LNCAP (cell line): ENCODE measurements at regions not wholly inside any gene's neighbourhood (a gene's known extent, or its start where the extent isn't known, plus 50 kb on each side); places are given as distances from the start of the nearest gene placed in this dataset.

ENCODE experiments used
- TF ChIP-seq, protein P1 (sequence below): fragments of 450-650 bp; IDR thresholded peaks from 2 replicates; pipeline ENCODE4 v1.5.1; 2017; ENCODE audit warnings: mild to moderate bottlenecking

DNA sequence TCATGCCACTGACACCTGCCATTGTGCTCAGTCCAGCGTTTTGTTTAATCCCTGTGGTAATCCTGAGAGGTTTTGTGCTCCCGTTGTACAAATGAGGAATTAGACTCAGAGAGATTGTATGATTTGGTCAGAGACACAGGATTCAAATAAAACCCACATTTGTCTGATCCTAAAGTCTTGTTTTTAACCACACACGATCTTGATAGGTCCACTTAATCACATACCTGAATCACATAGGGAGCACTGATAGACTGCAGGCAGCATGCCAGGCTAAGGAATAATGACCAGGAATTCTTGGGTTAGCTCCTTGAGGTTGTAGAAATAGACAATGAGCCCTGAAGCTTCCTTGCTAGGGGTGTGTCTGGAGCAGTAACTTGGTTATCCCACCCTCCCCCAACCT, 202.6 kb upstream of the RGS6 start:
- TF ChIP-seq, protein P1, sequence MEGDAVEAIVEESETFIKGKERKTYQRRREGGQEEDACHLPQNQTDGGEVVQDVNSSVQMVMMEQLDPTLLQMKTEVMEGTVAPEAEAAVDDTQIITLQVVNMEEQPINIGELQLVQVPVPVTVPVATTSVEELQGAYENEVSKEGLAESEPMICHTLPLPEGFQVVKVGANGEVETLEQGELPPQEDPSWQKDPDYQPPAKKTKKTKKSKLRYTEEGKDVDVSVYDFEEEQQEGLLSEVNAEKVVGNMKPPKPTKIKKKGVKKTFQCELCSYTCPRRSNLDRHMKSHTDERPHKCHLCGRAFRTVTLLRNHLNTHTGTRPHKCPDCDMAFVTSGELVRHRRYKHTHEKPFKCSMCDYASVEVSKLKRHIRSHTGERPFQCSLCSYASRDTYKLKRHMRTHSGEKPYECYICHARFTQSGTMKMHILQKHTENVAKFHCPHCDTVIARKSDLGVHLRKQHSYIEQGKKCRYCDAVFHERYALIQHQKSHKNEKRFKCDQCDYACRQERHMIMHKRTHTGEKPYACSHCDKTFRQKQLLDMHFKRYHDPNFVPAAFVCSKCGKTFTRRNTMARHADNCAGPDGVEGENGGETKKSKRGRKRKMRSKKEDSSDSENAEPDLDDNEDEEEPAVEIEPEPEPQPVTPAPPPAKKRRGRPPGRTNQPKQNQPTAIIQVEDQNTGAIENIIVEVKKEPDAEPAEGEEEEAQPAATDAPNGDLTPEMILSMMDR, result no peak

DNA sequence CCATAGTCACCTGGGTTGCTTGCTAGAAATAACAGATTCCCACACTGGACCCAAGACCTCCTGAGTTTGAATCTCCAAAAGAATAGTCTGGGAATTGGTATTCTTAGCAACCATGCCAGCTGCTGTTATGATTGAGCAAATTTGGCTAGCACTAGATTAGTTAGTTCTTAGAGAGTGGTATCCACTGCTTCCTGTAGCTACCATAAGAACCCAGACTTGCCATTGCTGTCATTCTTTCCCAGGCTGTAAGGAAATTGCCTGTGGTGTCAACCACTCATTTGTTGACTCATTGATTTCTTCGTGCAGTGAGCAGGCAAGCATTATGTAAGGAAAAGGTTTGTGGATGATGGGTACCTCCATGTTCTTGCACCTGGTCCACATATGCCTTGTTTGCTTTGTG, 201.8 kb upstream of the RGS6 start:
- TF ChIP-seq, protein P1, result no peak

DNA sequence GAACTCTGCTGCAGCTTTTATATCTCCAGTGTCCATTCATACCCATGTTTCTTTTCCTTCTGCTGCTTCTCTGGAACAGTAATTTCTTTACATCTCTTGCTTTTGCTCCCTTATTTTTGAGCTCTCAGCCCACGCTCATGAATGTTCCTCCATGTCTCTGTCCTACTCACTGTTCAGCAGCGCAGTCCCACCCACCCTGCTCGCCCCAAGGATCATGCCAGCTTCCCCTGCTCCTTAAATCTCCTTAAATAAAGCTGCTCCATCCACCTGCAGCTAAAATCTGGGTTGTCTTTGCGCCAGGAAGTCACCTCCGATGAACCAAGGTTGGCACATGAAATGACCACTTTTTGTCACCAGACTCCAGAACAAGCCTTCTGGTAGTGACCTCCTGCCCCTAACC, 201.1 kb upstream of the RGS6 start:
- TF ChIP-seq, protein P1, result no peak

DNA sequence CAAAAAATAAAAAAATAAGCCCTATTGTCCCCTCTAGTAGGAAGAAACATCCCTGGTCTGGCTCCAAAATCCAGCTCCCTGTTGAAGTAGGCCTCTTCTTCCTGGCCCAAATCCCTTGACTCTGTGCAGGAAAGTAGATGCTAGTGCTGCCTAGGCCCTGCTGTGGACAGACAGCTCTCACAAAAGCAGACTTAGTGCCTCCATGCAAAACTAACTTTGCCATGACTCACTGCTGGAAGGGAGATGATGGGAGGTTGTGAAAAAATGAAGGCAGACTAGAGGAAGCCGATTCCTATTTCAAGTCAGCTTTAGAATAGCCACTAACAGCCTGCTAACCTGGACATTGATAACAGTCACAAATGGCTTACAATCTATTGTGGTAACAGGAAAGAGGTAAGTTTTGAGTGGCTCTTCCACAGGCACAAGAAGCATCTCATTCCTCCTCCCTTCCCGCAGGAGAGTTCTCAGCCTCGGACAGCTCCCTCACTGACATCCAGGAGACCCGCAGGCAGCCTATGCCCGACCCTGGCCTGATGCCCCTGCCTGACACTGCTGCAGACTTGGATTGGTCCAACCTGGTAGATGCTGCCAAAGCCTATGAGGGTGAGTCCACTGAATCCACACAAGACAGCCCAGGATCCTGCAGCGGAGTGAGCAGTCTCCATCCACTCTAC, 198.9 kb upstream of the RGS6 start:
- TF ChIP-seq, protein P1, result no peak

DNA sequence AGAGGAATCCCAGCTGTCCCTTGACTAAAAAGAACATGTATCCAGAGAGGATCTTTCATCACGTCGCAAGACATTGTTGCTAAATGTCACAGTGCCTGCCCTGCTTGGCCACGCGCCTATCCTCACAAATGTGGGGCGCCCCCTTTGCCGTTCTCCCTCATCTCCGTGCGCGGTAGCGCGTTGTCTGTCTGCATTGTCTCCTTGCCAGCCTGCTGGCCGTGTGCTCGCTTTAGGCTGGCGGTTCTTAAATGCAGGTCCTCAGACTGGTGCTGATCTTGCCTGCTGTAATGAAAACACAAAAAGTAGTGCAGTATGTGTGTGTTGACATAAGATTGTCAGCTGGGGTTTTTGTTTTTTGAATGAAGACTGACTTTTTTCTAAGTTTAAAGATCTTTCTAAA, 198.2 kb upstream of the RGS6 start:
- TF ChIP-seq, protein P1, result no peak

DNA sequence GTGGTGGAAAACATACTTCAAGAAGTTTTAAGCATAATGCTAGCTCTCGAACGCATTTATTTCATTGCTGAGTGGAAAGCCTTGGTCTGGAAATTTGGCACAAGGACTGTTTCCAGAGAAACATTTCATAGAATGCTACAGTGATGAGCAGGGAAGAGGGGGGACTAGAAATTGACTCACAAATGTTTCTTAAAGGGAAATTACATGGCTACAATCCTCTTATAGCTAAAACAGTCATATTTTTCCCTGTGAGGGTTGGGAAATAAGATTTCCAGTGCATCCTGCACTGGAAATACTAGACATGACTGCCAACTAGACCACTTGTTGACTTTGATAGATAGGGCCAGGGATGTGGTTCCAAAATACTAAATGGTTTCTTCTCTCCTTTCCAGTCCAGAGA, 197.3 kb upstream of the RGS6 start:
- TF ChIP-seq, protein P1, result no peak

DNA sequence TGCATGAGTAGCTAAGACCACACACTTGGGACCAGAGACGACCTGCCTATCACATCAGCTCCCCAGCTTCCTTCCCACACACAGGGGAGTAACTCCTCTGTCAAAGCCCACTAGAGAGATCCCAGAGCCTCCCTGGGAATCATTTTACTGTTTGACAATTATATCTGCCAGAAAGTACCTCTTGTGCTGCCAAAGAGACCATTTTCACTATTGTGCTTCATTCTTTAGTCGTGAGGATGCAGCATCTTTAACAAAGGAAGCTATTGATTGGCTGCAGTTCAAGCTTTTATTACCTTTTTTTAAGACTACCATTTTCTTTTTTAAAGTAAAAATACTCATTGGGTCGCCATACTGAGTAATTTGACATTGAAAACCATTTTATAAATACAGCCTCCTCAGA, 194.5 kb upstream of the RGS6 start:
- TF ChIP-seq, protein P1, result no peak
